GM21515 (cell line): ENCODE measurements at regions not wholly inside any gene's neighbourhood (a gene's known extent, or its start where the extent isn't known, plus 50 kb on each side); places are given as distances from the start of the nearest gene placed in this dataset.

ENCODE experiments used
- ATAC-seq: cut with Tn5 transposase; IDR thresholded peaks from one replicate; pipeline ENCODE4 v1.9.1; 2021; ENCODE audit not compliant: unreplicated experiment

DNA sequence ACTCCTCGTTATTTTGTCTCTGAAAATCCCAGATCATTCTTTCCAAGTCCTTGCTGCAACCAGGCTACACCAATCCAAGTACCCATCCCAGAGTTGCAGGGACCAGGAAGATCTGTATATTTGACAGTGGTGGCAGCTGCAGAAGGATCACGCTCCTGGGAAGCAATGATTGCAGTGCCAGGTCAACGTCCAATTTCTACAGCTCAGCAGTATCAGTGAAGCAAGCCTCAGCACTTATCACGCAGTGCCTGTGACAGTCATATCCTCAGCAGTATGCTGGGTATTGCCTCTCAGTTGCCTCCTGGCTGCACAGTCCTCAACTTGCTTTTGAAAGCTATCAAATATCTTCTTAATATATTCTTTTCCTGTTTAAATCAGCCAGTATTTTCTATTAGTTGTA, 66.7 kb downstream of the BARHL2 start:
- no peak for ATAC-seq

DNA sequence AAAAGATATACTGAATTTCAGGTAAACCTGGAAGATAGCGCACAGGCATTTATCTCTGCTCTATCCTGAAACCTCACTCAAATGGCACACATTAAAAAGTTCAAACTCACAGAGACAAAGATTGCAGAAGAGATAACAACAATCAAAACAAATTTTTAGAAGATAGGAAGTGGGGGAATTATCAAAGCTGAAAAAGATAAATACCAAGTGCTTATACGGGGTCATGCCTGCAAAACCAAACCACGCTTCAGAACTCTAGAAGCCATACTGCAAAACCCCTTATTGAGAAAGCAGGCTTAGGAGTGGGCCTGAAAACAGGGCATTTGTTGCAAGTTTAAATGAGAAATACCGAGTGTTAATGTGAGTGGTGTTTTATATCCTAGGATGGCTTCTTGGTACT, 76.8 kb downstream of the BARHL2 start:
- no peak for ATAC-seq

DNA sequence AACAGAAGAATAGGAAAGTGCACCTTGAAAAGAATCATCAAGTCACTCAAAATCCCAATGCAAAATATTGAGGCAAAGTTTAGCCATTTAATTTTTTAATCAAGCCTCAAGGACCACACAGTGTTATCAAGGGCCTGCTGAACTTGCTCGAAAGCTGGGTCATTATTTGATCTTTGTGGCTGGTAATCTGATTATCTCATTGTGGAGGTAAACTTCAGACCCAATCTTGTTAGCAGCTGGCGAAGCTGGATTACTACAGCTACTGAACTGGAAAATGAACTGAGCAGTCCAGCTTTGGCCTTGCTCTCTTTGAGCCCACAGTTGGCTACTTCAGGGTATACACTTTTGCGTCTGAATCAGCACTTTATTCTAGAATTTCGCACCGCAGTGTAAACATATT, 94.4 kb downstream of the BARHL2 start:
- ATAC-seq: no peak

DNA sequence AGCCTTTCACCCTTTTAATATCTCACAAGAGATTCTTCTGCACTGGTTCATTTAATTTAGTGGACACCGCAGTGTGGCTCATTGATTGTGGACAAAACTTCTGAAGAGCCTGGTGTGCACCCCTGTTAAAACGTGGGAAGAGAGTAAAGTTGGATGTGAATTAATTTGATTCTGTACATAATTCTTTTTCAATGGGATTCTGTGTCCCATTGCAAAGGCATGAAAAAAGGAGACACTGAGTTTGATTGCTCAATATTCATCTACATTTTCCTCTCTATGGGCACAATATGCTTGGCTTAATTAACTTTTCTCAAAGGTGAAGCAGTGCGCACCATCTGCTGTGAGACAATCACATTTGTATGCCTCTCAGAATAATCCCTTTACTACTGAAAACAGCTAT, 95.1 kb downstream of the BARHL2 start:
- ATAC-seq: no peak

DNA sequence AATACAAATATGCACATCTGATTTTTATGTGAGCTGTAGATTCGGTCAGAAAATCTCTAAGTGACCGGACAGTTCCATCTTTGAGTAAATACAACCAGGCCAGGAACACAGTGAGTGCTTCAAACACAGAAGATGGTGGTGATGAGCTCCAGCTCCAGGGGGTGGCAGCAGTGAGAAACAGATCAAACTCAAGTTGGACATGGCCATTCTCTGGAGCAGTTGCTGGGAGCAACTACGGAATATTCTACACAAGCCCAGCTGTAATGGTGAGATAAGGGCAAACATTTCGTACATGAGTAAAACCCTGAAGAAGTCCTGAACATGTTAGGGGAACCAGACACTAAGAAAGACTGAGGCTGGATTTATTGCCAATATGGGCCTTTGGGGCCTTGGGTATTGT, 100.7 kb downstream of the BARHL2 start:
- no peak for ATAC-seq

DNA sequence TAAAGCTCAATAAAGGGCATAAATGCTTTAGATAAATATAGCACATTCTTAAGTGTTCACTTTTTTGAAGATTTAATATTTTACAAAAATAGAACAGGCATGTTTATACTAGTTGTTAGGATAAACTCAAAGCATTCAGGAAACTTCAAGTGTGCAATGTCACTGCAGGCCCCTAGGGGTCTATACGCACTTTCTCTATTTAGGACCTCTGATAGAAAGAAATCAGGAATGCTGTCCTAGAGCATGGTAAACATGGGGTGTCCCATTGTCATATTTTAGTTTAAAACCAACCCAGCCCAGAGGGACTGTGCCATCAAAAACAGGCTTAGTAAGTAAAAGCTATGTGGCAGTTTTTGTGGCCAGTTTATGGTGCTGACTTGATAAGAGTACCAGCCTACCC, 102.2 kb downstream of the BARHL2 start:
- ATAC-seq: no peak

DNA sequence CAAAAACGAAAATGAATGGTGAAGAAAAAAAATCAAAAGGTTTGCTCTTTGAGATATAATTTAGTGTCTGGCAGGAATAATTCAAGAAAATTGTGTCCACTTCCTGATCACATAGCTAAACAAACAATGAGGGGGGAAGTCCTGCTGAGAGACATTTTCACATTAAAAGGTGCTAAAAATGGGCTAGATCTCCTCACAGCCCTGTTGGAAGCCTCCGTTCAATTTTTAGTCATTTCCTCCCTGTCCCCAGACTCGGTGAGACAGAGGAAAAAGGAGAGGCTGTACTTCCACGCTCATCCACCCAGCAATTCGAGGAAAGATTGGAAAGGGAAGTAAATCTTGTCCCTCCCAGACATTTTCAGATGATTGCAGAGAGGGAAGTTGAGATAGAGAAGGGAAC, 103.7 kb downstream of the BARHL2 start:
- ATAC-seq: no peak

DNA sequence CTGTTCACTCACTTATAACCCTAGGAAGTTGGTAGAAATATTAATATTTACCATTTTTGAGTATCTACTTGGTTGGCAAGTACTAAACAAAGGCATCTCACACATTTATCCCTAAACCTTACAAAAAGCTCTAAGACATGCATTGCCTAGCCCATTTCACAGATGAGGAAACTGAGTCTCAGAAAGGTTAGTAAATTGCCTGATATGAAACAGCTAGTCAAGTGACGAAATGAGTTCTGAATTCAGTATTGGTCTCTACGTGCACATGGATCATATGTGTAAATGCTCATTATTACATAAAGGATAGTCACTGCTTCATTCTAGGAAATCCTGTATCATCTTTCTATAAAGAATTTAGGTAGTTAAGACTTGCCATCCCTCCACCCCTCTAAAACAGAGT, 105.1 kb downstream of the BARHL2 start:
- ATAC-seq: no peak

DNA sequence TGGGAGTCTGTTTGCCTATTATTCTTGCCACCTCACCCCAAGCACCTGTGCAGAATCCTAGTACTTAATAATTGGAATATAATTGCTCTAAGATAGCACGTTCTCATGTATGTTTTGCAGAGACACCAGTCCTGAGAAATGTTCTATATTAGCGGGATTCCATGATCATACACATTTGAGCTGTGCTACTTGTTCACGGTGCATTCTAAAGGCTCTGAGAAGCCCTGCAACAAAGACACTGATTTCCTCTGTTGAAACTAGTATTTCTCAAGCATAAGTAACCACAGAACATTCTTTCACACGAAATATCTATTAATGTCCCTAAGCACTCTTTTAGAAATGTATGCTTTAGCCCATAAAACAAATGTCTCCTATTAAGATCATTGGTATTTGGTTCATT, 109.4 kb downstream of the BARHL2 start:
- no peak for ATAC-seq

DNA sequence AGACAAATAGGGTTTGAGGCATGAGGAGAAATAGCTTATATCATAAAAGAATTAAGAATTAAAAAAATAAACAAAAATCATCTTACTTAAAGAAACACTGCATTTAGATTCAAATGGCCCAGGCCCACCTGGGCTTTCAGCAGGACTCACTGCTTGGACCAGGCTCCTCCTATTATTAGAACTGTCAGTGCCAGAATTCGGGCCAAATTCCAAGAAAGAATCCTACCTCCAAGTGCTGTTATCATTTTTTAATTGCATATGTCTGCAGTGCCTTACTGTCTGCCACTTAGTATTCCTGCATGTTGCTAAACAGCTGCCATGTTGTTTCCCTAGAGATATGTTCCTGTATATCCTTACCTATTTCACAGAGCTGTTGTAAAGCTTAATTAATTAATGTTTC, 112.0 kb downstream of the BARHL2 start:
- no peak for ATAC-seq

DNA sequence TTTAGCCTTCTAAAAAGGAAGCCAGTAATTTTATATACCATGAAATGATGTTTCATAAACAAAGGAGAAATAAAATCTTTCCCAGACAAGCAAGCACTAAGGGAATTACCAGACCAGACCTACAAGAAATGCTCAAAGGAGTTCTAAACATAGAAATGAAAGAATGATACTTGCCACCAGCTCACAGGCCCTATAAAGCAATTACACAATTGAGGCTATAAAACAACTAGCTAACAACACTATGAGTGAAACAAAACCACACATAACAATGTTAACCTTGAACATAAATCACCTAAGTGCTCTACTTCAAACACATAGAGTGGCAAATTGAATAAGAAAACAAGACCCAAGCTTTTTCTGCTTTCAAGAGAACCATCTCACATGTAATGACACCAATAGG, 123.8 kb downstream of the BARHL2 start:
- ATAC-seq: no peak

DNA sequence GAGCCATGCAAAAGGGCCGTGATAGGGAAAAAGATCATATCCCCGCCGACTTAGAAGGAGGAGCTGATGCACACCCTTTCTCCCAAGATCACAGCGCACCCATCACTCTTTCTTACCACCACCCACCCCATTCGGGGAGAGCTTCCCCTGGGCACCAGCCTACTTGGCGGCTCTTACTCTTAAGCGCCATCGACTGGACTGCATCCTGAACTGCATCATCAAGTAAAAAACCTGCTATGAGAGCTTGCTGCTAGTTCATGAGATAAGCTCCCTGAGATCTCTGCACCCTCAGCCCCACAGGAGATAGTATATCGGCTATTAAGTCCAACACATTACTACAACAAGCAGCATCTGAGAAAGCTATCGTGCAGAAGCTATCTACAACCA, 125.1 kb downstream of the BARHL2 start:
- no peak for ATAC-seq

DNA sequence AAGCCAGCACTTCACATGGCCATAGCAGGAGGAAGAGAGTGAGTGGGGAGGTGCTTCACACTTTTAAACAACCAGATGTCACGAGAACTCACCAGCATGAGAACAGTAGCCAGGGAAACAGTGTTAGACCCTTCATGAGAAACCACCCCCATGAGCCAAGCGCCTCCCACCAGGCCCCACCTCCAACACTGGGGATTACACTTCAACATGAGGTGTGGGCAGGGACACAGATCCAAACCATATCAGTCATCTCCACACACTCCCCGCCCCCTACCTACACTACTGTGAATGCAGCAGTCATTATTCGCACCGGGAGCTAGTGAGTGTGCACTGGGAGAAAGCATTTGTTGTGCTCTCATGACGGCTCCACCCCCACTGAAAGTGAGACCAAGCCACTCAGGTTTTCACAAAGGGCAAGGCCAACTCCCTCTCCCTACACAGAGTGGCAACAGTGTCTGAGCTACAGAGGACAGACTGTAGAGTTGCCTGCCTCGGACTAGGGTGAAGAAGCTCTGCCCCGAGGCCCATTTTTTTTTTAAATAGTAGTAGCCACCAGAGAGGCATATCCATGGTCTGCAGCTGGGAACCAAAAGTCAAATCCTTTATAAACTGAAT, 125.6 kb downstream of the BARHL2 start:
- ATAC-seq: no peak

DNA sequence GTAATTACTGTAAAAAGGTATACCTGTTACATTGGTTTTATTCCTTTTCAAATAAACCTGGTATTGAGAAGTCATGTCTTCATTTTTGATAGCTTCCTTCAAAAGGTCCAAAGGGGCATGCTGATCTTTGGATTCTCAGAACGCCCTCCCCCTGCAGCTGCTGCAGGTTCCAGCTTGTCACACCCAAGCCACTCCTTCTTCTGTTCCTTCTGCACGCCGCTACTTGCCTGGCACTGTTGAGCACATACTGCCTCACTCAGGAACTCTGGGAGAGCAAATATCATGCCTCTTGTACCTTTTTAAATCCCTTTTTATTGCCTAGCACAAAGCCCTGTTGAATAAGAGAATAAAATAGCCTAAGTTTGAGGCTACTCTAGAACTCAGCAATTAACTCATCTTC, 136.9 kb downstream of the BARHL2 start:
- ATAC-seq: no peak

DNA sequence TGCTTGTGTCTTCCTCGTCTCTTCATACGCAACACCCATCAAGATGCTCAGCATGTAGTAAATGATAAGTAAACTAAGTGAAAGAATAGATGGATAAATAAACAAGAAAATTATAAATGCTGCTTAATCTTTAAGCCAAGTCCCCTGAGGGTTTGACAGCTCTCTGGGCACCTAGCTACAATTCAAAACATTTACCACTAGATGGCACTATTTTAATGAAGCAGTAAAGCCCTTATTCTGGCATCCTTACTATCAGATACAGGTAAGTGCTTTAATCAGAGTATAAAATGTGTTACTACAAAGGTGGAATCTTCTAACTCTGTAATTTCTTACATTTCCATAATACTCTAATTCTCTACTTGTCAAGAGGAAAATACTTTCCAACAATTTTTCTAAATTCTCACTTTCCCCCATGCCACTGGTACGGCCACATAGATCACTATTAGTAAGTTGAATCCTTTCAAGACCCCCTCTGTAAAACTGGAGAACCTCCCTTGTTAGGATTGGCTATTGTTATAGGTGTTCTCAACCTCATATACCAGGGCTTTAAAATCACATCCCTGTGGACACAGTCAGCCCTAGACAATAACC, 137.8 kb downstream of the BARHL2 start:
- ATAC-seq: peak; percentile 73

DNA sequence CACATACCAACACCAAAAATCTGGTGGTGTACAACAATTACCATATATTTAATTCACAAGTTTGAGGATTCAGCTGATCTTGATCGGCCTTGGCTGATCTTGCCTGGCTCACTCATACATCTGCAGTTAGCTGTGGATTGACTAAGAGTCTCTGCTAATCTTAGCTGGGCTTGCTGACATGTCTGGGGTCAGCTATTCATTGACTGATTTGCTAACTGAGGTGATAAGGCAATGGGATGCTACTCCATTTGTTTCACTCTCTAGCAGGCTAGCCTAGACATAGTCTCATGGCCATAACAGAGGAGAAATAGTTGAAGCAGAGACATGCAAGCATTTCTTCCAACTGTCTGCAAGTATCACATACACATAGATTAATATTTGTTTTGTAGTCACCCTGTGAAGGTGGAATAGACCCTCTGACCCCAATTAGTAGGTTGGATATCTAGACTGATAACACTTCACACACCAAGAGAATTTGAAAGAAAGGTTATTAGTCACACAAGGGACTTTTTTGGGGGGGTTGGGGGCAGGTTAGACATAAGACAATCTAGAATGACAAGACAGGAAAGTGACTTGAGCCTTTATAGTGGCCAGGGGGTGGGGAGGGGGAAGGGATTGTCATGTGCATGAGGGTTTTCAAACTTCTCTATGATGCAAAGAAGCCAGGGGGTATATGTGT, 142.3 kb downstream of the BARHL2 start:
- no peak for ATAC-seq

DNA sequence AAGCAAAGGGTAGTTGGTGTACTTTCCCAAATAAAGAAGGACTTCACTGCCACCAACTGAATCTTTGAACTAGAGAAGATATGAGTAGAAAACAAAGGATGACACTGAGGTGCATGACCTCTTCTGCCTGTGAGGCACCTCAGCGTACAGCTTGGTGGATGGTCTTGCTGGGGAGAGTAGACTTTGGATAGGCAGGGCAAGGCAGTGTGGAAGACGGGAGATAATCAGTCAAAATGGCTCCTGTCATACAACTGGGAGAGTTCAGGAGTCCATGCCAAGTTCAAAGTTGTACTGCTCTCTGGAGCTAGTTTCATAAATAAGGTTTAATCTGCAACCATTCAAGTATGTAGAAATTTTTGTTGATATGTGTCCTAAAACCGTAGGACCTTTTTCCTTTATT, 143.4 kb downstream of the BARHL2 start:
- no peak for ATAC-seq

DNA sequence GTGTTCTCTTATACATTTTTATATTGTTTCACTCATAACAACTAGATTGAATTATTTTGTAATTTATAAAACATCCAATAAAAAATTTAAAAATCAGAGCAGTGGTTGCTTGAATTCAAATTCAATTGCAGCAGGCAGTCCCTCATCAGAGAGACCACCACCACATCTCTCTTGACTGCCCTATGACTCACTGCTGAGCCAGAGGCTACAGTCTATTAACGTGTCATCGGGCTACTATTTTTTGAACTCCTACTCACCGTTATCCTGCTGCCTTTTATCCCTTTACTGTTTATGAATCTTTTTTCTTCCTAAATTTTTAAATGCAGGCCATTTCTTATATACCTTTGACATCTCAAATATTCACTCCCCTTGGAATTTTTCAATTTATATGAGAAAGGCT, 144.7 kb downstream of the BARHL2 start:
- ATAC-seq: no peak

DNA sequence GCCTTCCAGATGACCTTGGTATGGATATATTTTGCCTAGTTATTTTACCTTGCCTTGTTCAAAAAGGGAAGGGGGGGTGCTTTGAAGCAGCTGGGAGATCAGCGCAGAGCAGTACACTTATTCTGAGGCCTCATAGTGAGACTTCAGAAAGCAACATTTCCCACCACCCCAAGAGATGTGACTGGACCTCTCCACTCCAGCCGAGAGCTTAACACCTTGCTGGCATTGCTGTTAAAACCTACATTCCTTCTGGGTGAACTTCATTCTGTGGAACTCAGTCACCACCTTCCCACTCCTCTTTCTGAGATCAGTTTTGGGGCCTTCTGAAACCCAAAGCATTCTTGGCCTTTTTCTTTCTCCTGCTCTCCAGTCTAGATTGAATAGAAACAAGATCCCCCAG, 148.7 kb downstream of the BARHL2 start:
- no peak for ATAC-seq

DNA sequence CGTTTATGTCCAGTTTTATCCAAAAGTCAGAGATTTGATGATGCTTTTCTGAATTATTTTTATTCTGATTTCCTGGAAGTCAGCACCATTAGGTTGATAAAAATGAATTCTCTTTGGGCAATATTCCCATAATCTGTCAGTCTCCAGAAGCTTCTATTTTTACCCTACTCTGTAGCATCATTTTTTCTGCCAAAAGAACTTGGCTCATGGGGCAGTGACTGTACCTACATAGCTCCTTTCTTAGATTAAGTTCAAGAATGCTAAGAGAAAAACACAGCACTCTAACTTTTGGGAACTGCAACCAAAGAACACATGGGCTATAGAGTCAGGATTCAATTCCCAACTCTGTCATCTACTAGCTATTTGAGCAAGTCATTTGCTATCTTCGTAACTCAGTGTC, 152.9 kb downstream of the BARHL2 start:
- ATAC-seq: no peak

DNA sequence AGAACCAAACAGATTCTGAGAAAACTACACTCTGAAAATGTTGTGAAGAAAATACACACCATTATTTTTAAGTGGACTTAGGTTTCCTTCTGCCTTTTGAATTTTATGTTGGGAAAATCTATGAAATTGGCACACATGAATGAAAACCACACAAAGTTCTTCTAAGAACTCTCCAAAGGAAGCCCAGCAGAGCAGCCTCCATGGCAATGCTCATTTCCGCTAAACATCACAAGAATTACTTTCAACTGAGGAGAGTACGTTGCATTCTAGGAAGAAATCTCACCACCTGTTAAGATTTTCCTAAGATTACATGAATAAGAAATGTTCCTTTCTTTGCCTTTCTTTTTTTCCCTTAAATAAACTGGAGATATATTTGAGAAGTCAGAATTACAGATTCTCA, 154.2 kb downstream of the BARHL2 start:
- ATAC-seq: no peak

DNA sequence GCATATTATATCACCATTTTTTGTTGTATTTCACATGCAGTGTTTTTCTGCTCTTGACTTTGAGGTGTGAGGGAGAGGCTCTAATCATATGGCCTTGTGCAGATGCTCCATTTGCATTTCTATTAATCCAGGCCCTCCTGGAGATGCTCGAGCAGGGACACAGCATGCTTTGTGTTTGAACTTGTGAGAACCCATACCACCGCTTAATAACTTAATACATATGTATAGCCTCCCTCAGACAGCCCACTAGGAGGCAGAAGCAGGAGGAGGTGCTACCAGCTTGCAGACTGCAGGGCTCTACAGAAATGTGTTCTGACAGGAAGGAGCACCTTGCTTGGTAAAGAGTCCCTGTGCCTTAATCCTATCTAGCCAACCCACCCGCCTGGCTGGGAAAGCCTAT, 155.2 kb downstream of the BARHL2 start:
- no peak for ATAC-seq
